GM23338 (cell line): ENCODE measurements at regions not wholly inside any gene's neighbourhood (a gene's known extent, or its start where the extent isn't known, plus 50 kb on each side); places are given as distances from the start of the nearest gene placed in this dataset.
A peak's percentile ranks its signal among the peaks of the same experiment; 100 is the strongest.

Experiments used
- ATAC-seq: fragments of 200-7000 bp; cut with Tn5 transposase; 3 replicates; pipeline ENCODE4 v1.9.1; 2020
- DNase-seq: peaks from one replicate; pipeline ENCODE4 v3.0.0-alpha.2; 2015; ENCODE audit warnings: low spot score
- H2AFZ ChIP-seq: fragments of 200-600 bp; sonication (generic); 2 replicates; pipeline ENCODE4 v1.8.0; 2016; ENCODE audit warnings: antibody characterized with exemption, mild to moderate bottlenecking, moderate library complexity
- H3F3A ChIP-seq: fragments of 200-600 bp; sonication (generic); replicated peaks from 2 replicates; pipeline ENCODE4 v1.8.0; 2017; ENCODE audit warnings: antibody characterized with exemption, mixed run types, low read depth
- H3K27ac ChIP-seq: fragments of 200-600 bp; sonication (generic); 2 replicates; pipeline ENCODE4 v1.6.1; 2016; ENCODE audit warnings: low read depth
- H3K27me3 ChIP-seq: fragments of 200-600 bp; sonication (generic); 2 replicates; pipeline ENCODE4 v1.8.0; 2016; ENCODE audit warnings: mild to moderate bottlenecking, mixed run types, moderate library complexity; ENCODE audit not compliant: insufficient read depth
- H3K36me3 ChIP-seq: fragments of 200-600 bp; sonication (generic); 2 replicates; pipeline ENCODE4 v1.8.0; 2016; ENCODE audit warnings: mild to moderate bottlenecking; ENCODE audit not compliant: insufficient read depth
- H3K4me1 ChIP-seq: fragments of 200-600 bp; sonication (generic); 2 replicates; pipeline ENCODE4 v1.8.0; 2016; ENCODE audit warnings: mild to moderate bottlenecking, moderate library complexity; ENCODE audit not compliant: insufficient read depth
- H3K4me2 ChIP-seq: fragments of 200-600 bp; sonication (generic); 2 replicates; pipeline ENCODE4 v1.7.1; 2017; ENCODE audit warnings: mixed run types
- H3K4me3 ChIP-seq: fragments of 200-600 bp; sonication (generic); 2 replicates; pipeline ENCODE4 v1.6.1; 2016; ENCODE audit warnings: mixed run types
- H3K79me2 ChIP-seq: fragments of 200-600 bp; sonication (generic); replicated peaks from 2 replicates; pipeline ENCODE4 v1.8.0; 2017; ENCODE audit warnings: mild to moderate bottlenecking; ENCODE audit not compliant: insufficient read depth
- H3K9me2 ChIP-seq: fragments of 200-600 bp; sonication (generic); 2 replicates; pipeline ENCODE4 v1.8.0; 2017; ENCODE audit not compliant: insufficient read depth
- H4K20me1 ChIP-seq: fragments of 200-600 bp; sonication (generic); replicated peaks from 2 replicates; pipeline ENCODE4 v1.8.0; 2017; ENCODE audit warnings: mild to moderate bottlenecking; ENCODE audit not compliant: insufficient read depth
- H3K27ac Mint-ChIP-seq: 2 replicates; pipeline ENCODE4 v1.8.0; 2020; ENCODE audit warnings: inconsistent platforms, mild to moderate bottlenecking, moderate library complexity, mixed read lengths
- H3K27me3 Mint-ChIP-seq: 3 replicates; pipeline ENCODE4 v1.8.0; 2022; ENCODE audit warnings: low read depth, mild to moderate bottlenecking, moderate library complexity, mixed read lengths, inconsistent platforms; ENCODE audit not compliant: insufficient read depth, poor library complexity
- H3K36me3 Mint-ChIP-seq: 3 replicates; pipeline ENCODE4 v1.8.0; 2021; ENCODE audit warnings: low read depth, mild to moderate bottlenecking, inconsistent platforms, moderate library complexity, mixed read lengths
- H3K4me1 Mint-ChIP-seq: 3 replicates; pipeline ENCODE4 v1.8.0; 2020; ENCODE audit warnings: mild to moderate bottlenecking, inconsistent platforms, mixed read lengths
- H3K4me3 Mint-ChIP-seq: 3 replicates; pipeline ENCODE4 v1.8.0; 2021; ENCODE audit warnings: moderate library complexity, mild to moderate bottlenecking, inconsistent platforms, mixed read lengths
- H3K9me3 Mint-ChIP-seq: 3 replicates; pipeline ENCODE4 v1.8.0; 2020; ENCODE audit warnings: moderate library complexity, mild to moderate bottlenecking, inconsistent platforms, mixed read lengths
- CREB1 ChIP-seq: fragments of 250-450 bp; sonication (Bioruptor Pico); IDR thresholded peaks from 2 replicates; pipeline ENCODE4 v1.5.0; 2020; ENCODE audit warnings: low read depth, mild to moderate bottlenecking, moderate library complexity
- CTCF ChIP-seq, 2 experiments: fragments of 200-600 bp in 1 of 2; sonication (generic) in 1 of 2; conservative IDR thresholded peaks; 2 replicates each; pipeline versions ENCODE4 v1.5.1 to v1.6.1; 2016 to 2017; ENCODE audit warnings: antibody characterized with exemption in 2 of 2, low read depth in 2 of 2, mild to moderate bottlenecking in 2 of 2, moderate library complexity in 1 of 2
- ETS1 ChIP-seq: IDR thresholded peaks from 2 replicates; pipeline ENCODE4 v1.6.1; 2016; ENCODE audit warnings: antibody characterized with exemption
- EZH2 ChIP-seq: fragments of 200-600 bp; sonication (generic); IDR thresholded peaks from one replicate; pipeline ENCODE4 v1.8.0; 2017; ENCODE audit warnings: antibody characterized with exemption, mild to moderate bottlenecking, low read depth; ENCODE audit not compliant: unreplicated experiment
- EZH2phosphoT487 ChIP-seq: fragments of 200-600 bp; sonication (generic); IDR thresholded peaks from one replicate; pipeline ENCODE4 v1.8.1; 2018; ENCODE audit warnings: antibody characterized with exemption; ENCODE audit not compliant: unreplicated experiment
- JUNB ChIP-seq: IDR thresholded peaks from one replicate; pipeline ENCODE4 v1.6.1; 2016; ENCODE audit warnings: antibody characterized with exemption; ENCODE audit not compliant: unreplicated experiment
- NANOG ChIP-seq: IDR thresholded peaks from 2 replicates; pipeline ENCODE4 v1.6.1; 2016; ENCODE audit warnings: antibody characterized with exemption, borderline replicate concordance
- POLR2AphosphoS5 ChIP-seq: IDR thresholded peaks from 2 replicates; pipeline ENCODE4 v1.6.1; 2016; ENCODE audit warnings: antibody characterized with exemption, low read depth
- REST ChIP-seq: IDR thresholded peaks from one replicate; pipeline ENCODE4 v1.6.1; 2018; ENCODE audit warnings: antibody characterized with exemption; ENCODE audit not compliant: unreplicated experiment
- STAT1 ChIP-seq: IDR thresholded peaks from one replicate; pipeline ENCODE4 v1.6.1; 2016; ENCODE audit warnings: antibody characterized with exemption; ENCODE audit not compliant: unreplicated experiment
- ZNF114 ChIP-seq: fragments of 250-450 bp; sonication (Bioruptor Pico); IDR thresholded peaks from 2 replicates; pipeline ENCODE4 v1.5.0; 2020; ENCODE audit warnings: mild to moderate bottlenecking, moderate library complexity
- ZNF331 ChIP-seq: fragments of 250-450 bp; sonication (Bioruptor Pico); IDR thresholded peaks from 2 replicates; pipeline ENCODE4 v1.5.0; 2020; ENCODE audit warnings: low read depth, mild to moderate bottlenecking, moderate library complexity
- ZNF462 ChIP-seq: fragments of 250-450 bp; sonication (Bioruptor Pico); IDR thresholded peaks from 2 replicates; pipeline ENCODE4 v1.5.0; 2020; ENCODE audit warnings: mild to moderate bottlenecking, moderate library complexity

GRCh38 chr18:14933049-14933851 lies 185.3 kb downstream of the ANKRD30B start:
- Histone ChIP-seq H3K27ac (no peak overlapping the region), H3K79me2 (no peaks in the 10 kb centered on the region), H3K4me1 (no peaks in the 10 kb centered on the region), H3K27me3 (no peaks in the 10 kb centered on the region), H3K9me2 (no peaks in the 10 kb centered on the region), H3K4me2 (no peak overlapping the region), H3F3A (no peaks in the 10 kb centered on the region), H4K20me1 (no peaks in the 10 kb centered on the region), H3K4me3 (0 out of 2 replicates have a peak overlapping the region, but pooled peaks have one; percentile 20), H3K36me3 (peaks cover 5% of the 10 kb centered on the region; the same call in 1 of the 2 replicates), H2AFZ (no peak overlapping the region)
- peaks cover 20% of the 10 kb centered on the region for H3K36me3 Mint-ChIP-seq
- no peak for ATAC-seq
- H3K27me3 Mint-ChIP-seq: peaks cover 10% of the 10 kb centered on the region
- peaks cover 2% of the 10 kb centered on the region; the same call in 1 of the 3 replicates for H3K4me1 Mint-ChIP-seq
- no peak overlapping the region for H3K4me3 Mint-ChIP-seq
- no peak for DNase-seq
- H3K27ac Mint-ChIP-seq: no peak overlapping the region
- H3K9me3 Mint-ChIP-seq: peaks cover 88% of the 10 kb centered on the region
- TF ChIP-seq ZNF462 (no peak), EZH2 (no peak), CTCF (conservative IDR thresholded peaks at IDR 0.05; ENCODE audit: low read depth in 2 of 2) (no peak), JUNB (no peak), STAT1 (no peak), EZH2phosphoT487 (no peak), ETS1 (no peak), CREB1 (CRISPR knock-in tag) (no peak), ZNF331 (CRISPR knock-in tag) (no peak), NANOG (no peak), REST (no peak), POLR2AphosphoS5 (no peak), ZNF114 (CRISPR knock-in tag) (no peak)
